OCI-LY1 (cell line): ENCODE measurements at regions not wholly inside any gene's neighbourhood (a gene's known extent, or its start where the extent isn't known, plus 50 kb on each side); places are given as distances from the start of the nearest gene placed in this dataset.

Source experiments
- CTCF ChIP-seq: fragments of 200-600 bp; sonication (generic), shearing (Covaris generic); IDR thresholded peaks from 2 replicates; pipeline ENCODE4 v1.5.1; 2017; ENCODE audit warnings: mild to moderate bottlenecking, antibody characterized with exemption, low read length, moderate library complexity, mixed read lengths
- EZH2 ChIP-seq: fragments of 200-600 bp; sonication (generic), shearing (Covaris generic); IDR thresholded peaks from 2 replicates; pipeline ENCODE4 v1.8.0; 2017; ENCODE audit warnings: borderline replicate concordance, mixed run types, mild to moderate bottlenecking, antibody characterized with exemption, low read length, moderate library complexity, mixed read lengths

GRCh38 chr1:230534224-230534623 lies 108.1 kb upstream of the COG2 start:
- no peak for TF ChIP-seq CTCF
- no peak for TF ChIP-seq EZH2
